ENCODE measurements at regions not wholly inside any gene's neighbourhood (a gene's known extent, or its start where the extent isn't known, plus 50 kb on each side); places are given as distances from the start of the nearest gene placed in this dataset.
"Not testable (repeated sequence)": the region's sequence is repeated elsewhere in the genome, so short reads cannot be mapped to it uniquely, and the experiment has no call there.

DNA sequence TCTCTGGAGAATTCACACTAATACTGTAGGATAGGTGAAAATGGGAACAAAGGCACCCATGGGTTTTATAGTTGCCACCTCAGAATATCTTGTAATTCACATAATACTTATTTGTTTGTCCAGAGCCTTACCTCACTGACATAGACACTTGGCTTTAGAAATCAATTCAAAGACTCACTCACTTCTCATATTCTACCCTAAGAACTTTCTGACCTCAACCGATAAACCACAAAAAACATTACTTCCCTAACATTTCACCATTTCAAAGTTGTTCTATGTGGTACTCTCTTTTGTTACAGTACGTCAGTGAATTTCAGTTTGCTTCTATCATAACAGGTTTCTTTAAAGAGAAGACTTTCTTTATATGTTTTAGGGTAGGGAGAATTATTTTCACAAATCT lies 359.3 kb downstream of the IGSF11 start:
- DNase-seq, result no peak

DNA sequence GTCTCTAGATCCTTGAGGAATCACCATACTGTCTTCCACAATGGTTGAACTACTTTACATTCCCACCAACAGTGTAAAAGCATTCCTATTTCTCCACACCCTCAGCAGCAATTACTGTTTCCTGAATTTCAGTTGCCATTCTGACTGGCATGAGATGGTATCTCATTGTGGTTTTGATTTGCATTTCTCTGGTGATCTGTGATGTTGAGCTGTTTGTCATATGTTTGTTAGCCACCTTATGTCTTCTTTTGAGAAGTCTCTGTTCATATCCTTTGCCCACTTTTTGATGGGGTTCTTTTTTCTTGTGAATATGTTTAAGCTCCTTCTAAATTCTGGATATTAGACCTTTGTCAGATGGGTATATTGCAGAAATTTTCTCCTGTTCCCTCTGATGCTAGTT lies 356.0 kb downstream of the IGSF11 start:
- DNase-seq, result not testable (repeated sequence)

DNA sequence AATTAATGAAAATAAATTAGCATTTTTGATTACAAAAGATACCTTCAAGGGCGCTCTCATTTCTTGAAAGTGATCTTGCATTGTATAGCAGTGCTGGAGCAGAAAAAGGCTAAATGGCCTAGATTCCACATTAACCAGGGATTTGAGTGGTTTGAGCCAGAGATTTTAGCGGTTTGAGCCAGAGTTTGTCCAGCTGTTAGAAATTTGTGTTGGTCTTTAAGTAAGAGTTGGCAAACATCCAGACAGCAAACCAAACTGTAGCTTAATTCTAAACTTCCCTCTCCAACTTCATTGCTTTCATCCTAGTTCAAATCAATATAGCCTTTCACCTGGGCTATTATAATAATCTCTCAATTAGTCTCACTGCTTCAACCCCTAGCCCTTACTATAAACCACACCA lies 351.7 kb downstream of the IGSF11 start:
- peak; percentile 90 for DNase-seq

DNA sequence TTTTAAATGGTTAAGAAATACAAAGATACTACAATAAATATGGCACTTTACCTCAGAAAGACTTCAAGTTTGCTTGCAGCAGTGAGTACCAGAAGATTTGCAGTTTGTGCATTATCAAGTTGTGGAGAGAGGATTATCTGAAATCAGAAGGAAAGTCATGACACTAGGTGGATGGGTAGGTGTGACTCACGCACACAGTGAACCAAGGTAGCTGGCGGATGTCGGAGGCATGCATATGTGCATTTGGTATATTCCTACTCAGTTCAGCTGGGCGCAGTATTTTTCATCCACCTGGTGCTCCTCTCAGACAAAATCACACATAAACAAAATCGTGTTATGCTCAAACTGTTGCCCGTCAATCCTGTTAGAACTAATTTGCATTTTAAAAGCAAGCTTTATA lies 351.0 kb downstream of the IGSF11 start:
- no peak for DNase-seq

DNA sequence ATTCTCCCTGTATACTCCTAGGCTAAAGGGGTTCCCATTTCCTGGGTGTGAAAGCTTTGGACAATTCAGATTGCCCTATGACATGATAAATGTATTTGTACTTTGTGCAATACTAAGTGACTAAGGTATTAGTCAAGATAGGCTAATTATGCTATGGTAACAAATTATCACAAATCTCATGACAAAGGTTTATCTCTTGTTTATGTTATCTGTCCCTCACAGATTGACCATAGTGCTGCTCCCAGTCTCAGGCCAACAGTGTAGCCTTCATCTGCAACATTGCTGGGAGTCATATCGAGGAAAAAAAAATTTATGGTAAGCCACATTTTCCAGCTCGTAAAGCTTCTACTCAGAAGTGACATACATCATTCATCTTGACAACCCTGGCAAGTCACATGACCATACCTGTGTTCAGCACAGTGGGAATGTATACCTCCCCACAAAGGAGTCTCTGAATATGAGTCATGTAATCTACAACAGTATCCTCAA lies 346.2 kb downstream of the IGSF11 start:
- DNase-seq, result no peak

DNA sequence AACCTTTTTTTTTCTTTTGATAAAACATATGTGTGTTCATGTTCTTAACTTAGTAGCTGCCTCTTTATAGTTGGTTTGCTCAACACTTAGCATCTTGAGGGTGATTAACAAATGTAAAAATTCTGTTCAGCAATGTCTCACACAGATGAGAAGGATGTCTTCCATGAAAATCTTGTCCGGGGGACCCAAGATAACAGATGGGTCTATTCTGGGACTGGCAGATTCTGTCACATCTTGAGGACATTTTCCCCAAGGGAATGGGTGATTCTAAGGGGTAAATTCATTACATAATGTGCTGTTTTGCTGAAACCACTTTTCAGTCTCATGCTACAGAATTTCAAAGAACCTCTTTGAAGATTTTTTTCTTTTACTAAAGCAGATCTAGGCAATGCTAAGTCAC lies 342.2 kb downstream of the IGSF11 start:
- no peak for DNase-seq

DNA sequence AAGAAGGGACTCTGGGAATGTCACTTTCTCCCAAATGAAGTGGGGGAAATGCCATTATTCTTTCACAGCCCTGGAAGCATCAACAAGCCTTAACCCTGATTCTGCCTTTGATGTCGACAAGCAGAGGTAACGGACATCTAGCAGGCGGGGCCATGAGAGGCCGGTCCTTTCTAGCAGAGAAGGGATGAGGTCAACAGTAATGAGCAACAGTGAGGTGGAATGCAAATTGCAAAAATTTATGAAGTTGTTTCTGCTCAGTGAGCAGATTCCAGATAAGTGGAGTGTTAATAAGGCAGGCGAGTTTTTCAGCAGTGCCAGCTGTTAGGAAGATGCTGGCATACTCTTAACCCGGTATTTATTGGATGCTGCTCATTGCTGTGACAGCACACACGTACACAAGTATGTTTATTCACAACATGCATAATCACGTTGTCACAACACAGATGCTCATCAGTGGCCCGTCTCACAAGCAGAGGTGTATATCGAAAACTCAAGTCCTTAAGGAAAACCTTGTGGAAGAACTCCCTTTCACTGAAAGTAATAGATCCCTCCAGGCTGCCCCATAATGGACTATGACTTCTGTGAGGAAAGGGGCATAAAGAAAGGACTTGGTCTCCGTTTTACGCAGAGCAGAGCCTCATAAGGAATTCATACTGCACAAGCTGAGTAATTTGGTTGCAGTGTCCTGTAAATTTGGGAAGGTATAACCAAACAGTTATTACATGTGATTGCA lies 329.0 kb downstream of the IGSF11 start:
- DNase-seq, result no peak

DNA sequence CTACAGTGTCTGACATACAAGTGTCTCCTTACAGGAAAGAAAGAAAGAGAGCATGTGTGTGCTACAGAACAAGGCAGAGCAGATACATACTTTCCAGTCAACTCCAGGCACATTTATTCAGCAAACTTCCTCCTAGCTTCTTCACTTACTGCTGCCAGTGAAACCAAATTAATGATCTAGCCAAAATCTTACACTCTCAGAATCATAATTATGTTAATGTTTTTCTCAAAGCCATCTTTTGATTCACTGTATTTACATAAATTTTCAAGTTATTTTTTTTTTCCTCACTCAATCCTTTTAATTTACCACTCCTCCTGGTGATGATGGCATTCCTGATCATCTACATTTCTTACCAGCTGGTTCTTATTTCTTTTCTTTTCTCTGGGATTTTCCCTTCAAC lies 326.7 kb downstream of the IGSF11 start:
- no peak for DNase-seq

DNA sequence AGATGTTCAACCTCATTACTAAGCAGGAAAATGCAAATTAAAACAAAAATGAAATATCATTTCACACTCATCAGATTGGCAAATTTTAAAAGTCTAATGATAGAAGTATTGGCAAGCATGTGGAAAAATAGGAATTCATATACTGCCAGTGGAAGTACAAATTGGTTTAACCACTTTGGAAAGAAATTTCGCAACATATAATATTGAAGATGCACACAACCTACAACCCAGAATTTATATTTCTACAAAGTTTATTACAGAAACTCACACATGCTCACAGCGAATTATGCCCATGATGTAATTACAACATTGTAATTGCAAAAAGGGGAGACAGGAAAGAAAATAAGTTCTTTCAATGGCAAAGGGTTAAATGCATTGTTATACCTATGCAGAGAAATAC lies 324.1 kb downstream of the IGSF11 start:
- DNase-seq, result no peak

DNA sequence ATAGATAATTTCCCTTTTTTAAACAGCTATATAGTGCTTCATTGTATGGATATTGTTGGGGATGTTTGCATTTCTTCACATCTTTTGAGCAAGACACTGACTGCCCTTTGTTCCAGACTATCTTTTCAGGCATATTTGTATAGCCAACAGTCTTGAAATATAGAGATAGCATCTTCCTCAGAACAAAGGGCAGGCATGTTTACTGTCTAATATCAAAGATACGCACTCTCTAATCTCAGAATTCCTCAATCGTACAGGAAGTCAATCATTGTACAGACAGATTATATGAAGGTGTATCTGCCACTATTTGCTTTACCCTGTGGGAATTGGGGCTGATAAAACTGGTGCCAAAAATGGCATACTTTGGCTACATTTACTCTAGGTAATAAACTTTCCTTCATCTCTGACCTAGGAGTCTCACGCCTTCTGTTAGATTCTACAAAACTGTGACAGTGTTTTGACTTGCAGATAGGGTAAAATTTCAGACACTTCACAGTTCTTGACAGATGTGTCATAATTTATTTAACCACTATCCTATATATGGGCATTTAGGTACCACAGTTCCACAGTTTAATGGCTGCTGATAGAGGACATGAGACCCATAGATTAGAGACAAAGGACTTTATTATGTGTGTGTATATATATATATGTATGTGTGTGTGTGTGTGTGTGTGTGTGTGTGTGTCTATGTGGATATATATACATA lies 321.0 kb downstream of the IGSF11 start:
- no peak for DNase-seq

DNA sequence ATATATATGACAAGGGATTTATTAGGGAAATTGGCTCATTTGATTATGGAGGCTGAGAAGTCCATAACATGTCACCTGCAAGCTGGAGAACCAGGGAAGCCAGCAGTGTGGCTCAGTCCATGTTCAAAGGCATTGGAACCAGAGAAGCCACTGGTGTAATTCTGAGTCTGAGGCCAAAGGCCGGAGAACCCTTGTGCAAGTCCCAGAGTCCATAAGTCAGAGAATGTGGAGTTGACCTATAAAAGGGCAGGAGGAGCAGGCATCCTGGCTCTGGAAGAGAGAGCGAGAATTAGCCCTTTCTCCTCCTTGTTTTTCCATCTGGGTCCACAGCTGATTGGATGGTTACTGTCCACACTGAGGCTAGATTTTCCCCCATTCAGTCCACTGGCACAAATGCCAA lies 319.8 kb downstream of the IGSF11 start:
- no peak for DNase-seq

DNA sequence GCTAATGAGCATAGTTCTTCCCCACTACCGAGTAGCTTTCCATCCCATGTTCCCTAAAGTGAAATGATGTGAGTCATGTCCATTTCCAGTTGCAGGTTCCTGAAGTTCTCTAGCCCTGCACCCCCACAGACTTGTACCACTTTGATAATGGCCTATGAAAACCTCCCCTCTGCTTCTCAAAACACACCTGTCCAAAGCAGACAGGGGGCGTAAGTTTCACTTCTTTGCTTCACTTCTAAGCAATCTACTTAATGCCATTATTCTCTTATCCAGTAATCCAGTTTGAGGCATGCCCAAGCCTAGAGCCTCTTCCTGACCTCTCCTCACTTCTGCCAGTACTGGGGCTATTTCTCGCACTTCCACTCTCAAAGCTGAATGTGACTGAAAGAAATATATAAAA lies 305.1 kb downstream of the IGSF11 start:
- DNase-seq, result no peak

DNA sequence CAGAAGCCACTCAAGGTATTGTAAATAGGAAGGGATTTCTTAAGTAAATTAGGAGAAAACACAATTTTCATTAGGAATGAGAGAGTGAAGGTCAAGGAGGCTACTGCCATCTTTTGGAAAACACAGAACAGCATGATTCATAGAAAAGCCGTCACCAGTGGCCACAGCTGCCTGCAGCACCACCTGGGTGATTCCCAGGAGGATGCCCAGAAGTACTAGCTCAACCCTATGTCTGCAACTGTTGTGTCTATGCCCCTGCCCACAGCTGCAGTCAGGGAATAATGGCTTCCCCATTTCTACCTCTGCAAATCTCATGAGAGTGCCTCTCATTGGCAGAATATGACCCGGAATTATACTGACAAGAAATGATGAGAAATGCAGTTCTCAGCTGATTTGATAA lies 300.0 kb downstream of the IGSF11 start:
- no peak for DNase-seq

DNA sequence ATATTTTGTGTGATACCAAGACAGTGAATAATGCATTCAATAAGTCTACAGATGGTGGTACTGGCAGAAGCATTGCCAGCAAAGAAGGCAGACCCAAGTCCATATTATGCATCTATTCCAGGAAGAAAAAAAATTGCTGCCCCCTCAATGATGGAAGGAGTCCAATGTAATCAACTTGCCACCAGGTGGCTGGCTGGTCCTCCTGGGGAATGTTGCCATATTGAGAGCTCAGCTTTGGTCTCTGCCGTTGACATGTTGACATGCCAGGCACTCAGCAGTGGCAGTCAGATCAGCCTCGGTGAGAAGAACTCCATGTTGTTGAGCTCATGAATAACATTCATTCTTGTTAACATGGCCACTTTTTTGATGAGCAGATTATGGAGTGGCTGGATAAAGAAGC lies 298.5 kb downstream of the IGSF11 start:
- no peak for DNase-seq

DNA sequence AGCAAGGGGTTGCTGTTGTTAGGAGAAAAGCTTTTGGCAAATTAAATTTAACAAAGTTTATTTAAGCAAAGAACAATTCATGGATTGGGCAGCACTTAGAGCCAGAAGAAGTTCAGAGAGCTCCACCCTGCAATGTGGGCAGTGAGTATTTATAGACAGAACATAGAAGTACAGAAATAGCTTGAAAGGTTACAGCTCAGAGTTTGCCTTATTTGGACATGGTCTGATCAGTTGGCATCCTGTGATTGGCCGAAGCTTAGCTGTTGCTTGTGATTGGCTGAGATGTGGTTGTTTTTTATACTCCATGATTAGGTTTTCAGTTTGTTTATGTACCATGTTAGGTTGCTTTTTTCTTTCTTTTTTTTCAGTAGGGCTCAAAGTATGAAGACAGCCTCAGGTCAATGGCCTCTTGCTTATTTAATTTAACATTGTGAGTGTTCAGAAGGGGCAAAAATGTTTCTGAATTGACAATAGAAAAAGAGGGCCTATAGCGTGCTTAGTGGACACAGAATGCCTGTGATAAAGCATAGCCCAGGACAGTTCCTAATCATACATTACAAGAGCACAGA lies 293.8 kb downstream of the IGSF11 start:
- DNase-seq, result no peak

DNA sequence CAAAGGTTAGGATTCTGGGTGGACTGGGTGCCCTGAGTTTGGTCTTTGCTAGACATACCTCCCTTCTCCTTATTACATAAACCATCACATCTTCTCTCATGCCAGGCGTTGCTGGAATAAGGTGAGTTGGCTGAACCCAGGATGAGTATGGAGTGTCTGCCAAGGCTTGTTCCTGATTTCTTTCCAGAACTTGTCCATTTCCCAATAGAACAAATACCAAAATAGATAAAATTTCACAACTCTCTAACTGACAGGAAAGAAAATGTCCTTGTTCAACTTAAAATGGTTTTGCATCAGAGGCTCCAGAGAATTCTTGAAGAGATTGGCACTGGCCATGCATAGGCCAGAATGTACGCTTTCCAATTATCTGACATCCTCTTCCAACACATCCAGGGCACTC lies 291.9 kb downstream of the IGSF11 start:
- DNase-seq, result no peak

DNA sequence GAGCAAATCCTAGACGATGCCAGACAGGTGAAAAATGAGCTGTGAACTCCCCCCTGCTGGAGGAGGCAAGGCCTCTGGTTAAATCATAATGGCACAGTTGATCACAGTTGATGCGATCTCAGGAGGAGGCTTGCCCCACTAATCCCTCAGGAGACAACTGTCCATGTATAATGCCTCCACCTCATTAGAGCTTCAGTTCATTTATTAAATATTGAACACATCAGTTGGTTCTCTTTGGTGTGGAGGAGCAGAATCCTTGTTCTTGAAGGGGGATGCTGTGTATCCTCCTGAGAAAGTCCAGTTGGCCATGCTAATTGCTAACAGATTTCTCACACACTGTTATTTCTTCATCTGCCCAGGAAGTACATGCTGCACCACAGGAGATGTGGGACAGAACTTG lies 290.5 kb downstream of the IGSF11 start:
- no peak for DNase-seq

DNA sequence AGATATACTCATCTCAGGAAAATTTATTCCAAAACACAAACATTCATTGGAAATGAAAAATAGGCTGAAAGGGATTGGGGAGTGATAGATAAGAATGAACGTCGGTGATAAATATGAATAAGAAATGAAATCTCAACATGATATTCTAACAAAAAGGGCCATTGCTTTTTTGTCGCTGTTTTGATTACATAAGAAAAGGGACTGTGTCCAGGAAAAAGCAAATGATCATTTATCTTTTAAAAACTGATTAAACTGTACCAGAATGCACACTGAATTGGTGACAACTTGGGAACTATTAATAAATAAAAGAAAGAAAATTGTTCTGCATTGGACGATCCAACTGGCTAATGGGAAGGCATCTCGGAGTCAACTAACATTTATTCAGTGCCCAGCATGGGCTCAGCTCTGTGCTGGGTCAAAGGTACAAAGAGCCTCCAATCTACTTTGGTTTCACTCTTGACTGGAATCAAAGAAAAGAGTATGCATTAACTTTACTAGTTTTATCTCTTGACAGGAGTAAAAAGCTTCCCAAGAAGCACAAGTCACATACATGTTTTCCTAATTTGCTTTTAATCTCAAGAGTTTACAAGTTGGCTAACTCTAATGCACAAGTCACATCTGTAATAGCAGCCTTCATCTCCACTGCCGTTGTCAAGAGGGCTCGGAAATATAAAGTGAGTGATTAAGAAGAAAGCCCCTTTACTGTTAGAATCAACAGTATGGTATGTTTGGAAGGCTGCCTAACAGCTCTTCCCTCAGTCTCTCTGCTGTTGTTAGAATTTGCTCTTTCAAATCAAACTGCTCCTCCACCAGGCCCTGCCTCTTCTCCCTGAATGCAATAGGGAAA lies 280.0 kb downstream of the IGSF11 start:
- DNase-seq, result no peak

DNA sequence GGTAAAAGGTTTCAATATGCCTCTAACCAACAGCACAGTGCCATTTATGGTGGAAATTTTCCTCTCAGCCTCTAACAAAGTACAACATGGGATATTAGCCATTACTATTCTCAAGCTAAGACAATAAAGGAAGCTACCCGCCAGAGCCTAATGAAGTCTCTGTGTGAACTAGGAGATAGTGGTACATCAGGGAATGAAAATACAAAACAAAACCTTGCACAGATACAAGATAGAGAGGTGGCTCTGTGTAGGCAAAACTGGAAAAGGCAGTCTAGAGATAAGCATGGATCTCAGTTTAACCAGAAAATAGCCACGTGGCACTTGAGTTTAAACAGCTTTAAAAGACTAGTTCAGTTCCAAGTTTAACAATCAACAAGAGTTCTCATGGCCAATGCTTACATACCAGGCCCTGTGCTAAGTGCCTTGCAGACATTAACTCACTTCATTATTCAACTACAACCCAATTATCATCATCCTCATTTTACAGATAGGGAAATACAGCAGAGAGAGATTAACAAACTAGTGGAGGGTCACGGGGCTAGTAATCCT lies 279.3 kb downstream of the IGSF11 start:
- no peak for DNase-seq

DNA sequence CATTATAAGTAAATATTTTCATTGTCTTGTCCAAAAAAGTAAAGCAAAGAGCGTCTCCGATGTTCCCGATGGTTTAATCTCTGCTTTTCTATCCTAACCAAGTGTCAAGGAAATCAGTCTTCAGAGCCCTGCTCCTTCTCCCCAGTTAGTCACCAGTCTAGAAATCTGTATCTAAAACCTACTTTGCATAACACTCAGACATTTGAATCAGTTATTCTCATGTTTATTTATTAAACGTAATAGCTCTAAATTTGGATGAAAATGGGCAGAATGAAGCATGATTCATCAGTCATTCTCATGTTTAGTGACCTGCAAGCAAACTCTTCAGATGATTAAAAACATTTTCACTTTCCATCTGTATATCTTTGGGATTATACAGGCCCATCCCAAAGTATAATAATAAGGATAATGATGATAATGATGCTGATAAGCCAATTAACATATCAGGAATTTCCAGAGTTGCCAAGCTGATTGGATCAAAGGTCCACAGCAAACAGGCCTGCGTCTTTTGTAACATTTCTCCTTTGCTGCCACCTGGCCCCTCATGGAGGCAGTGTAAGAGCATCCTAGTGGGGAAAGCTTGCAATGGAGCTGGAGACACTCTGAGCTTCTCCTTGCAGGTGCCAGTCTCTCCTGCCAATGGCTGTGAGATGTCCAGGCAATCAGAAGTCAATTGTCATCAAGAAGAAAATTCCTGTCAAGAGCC lies 273.9 kb downstream of the IGSF11 start:
- peak; percentile 92 for DNase-seq

DNA sequence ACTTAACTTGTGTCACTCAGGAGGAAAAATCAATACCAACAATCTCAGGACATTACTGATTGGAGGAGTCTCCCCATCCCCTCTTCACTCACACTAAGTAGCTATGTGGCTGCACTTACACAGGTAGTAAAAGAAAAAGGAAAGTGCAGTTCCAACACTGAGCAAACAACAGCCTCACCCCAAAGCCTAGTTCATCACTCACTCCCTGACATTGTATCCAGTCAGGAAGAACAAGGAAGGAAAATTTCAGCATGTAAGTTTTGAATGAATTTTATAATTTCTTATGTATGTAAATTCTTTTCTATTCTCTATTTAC lies 273.4 kb downstream of the IGSF11 start:
- no peak for DNase-seq

DNA sequence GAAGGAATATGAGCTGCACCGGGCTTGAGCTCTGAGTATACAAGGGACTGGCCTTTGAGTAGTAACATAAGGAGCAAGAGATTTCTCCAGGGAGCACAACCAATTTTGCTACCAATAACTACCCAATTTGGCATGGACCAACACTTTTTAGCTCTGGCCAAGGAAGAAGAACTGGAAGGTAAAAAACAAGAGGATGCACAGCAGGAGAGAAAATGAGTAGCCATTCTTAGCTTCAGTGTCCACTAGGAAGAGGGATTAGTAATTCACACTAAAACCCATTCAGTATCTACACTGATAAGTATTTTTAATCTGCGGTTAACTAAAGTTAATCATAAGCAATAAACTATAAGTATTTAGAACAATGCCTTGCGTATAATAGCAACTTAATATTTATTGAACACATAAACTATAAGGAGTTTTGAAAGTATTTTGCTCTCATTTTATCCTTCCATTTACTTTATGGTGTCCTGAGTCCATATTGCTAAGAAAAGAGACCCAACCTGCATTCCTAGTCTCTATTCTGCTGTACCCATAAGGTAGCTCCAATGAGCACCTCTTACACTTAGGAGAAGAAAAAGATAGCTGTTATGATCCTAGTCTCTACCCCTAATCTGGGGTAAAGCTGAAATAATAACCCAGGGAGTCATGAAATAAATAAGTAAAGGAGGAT lies 268.9 kb downstream of the IGSF11 start:
- no peak for DNase-seq
